ENCODE measurements at regions not wholly inside any gene's neighbourhood (a gene's known extent, or its start where the extent isn't known, plus 50 kb on each side); places are given as distances from the start of the nearest gene placed in this dataset.

DNA sequence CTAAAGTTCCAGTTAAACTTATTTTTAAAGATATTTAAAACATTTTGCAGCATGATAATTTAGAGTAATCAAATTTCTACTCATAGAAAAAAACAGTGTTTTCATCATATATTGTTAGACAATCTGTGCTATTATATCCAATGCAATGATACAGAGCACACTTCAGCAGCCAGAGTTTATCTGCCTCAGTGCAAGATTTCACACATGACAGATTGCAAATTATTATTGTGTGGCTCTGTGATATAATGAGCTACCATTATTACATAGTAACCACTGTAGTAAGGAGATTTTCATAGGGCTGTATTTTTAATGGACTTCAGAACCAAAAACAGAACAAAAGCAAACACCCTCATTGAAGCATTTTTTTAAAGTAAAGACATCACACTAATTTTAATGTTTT lies 762.4 kb downstream of the DSC3 start:
- TF ChIP-seq, protein P1, sequence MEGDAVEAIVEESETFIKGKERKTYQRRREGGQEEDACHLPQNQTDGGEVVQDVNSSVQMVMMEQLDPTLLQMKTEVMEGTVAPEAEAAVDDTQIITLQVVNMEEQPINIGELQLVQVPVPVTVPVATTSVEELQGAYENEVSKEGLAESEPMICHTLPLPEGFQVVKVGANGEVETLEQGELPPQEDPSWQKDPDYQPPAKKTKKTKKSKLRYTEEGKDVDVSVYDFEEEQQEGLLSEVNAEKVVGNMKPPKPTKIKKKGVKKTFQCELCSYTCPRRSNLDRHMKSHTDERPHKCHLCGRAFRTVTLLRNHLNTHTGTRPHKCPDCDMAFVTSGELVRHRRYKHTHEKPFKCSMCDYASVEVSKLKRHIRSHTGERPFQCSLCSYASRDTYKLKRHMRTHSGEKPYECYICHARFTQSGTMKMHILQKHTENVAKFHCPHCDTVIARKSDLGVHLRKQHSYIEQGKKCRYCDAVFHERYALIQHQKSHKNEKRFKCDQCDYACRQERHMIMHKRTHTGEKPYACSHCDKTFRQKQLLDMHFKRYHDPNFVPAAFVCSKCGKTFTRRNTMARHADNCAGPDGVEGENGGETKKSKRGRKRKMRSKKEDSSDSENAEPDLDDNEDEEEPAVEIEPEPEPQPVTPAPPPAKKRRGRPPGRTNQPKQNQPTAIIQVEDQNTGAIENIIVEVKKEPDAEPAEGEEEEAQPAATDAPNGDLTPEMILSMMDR (conservative IDR thresholded peaks at IDR 0.05 in 1 of 2, IDR thresholded peaks at IDR 0.05 in 1 of 2; ENCODE audit: low read depth in 1 of 2, low read length in 2 of 2): no peak
- TF ChIP-seq EZH2 (IDR thresholded peaks at IDR 0.05; ENCODE audit: low read length, missing control alignments): no peak

All from fibroblast of lung (primary cell).